8988T (cell line): ENCODE measurements at regions not wholly inside any gene's neighbourhood (a gene's known extent, or its start where the extent isn't known, plus 50 kb on each side); places are given as distances from the start of the nearest gene placed in this dataset.
"Not testable (repeated sequence)": the region's sequence is repeated elsewhere in the genome, so short reads cannot be mapped to it uniquely, and the experiment has no call there.

Experiments
- DNase-seq: peaks from one replicate; pipeline ENCODE4 v3.0.0; 2011

GRCh38 chr17:71849783-71850768 lies 270.7 kb upstream of the SOX9 start:
- DNase-seq = no peak

- DNase-seq = no peak
Observed at GRCh38 chr17:71850812-71851211, 270.0 kb upstream of the SOX9 start.

GRCh38 chr17:71855010-71855409 lies 265.8 kb upstream of the SOX9 start:
- no peak for DNase-seq

GRCh38 chr17:71864755-71865154 lies 256.1 kb upstream of the SOX9 start:
- no peak for DNase-seq

GRCh38 chr17:71866095-71866494 lies 254.7 kb upstream of the SOX9 start:
- DNase-seq = no peak

GRCh38 chr17:71869293-71869692 lies 251.5 kb upstream of the SOX9 start:
- DNase-seq = no peak

- no peak for DNase-seq
Observed at GRCh38 chr17:71869841-71870545, 250.8 kb upstream of the SOX9 start.

- DNase-seq = no peak
Observed at GRCh38 chr17:71870546-71870862, 250.3 kb upstream of the SOX9 start.

GRCh38 chr17:71872843-71873485 lies 247.9 kb upstream of the SOX9 start:
- no peak for DNase-seq

- DNase-seq = not testable (repeated sequence)
Observed at GRCh38 chr17:71874773-71875172, 246.0 kb upstream of the SOX9 start.

- no peak for DNase-seq
Observed at GRCh38 chr17:71878271-71878670, 242.5 kb upstream of the SOX9 start.

GRCh38 chr17:71878998-71879397 lies 241.8 kb upstream of the SOX9 start:
- DNase-seq = no peak

- DNase-seq = no peak
Observed at GRCh38 chr17:71881041-71881440, 239.8 kb upstream of the SOX9 start.

- no peak for DNase-seq
Observed at GRCh38 chr17:71881581-71881980, 239.2 kb upstream of the SOX9 start.

GRCh38 chr17:71883258-71883657 lies 237.6 kb upstream of the SOX9 start:
- no peak for DNase-seq

- no peak for DNase-seq
Observed at GRCh38 chr17:71883845-71884244, 237.0 kb upstream of the SOX9 start.

GRCh38 chr17:71885662-71886061 lies 235.2 kb upstream of the SOX9 start:
- DNase-seq = no peak

GRCh38 chr17:71899317-71899716 lies 221.5 kb upstream of the SOX9 start:
- no peak for DNase-seq

GRCh38 chr17:71900621-71901229 lies 220.1 kb upstream of the SOX9 start:
- no peak for DNase-seq

GRCh38 chr17:71902894-71903506 lies 217.8 kb upstream of the SOX9 start:
- no peak for DNase-seq

- no peak for DNase-seq
Observed at GRCh38 chr17:71905376-71906031, 215.3 kb upstream of the SOX9 start.

- DNase-seq = no peak
Observed at GRCh38 chr17:71909155-71909554, 211.7 kb upstream of the SOX9 start.
